ENCODE measurements at regions not wholly inside any gene's neighbourhood (a gene's known extent, or its start where the extent isn't known, plus 50 kb on each side); places are given as distances from the start of the nearest gene placed in this dataset.

GRCh38 chr7:159197066-159197975 lies 52.7 kb upstream of the VIPR2 start:
- TF ChIP-seq CTCF (IDR thresholded peaks at IDR 0.05 in 4 of 5, conservative IDR thresholded peaks at IDR 0.05 in 1 of 5) (no peak), POLR2A (IDR thresholded peaks at IDR 0.05) (no peak)

All from gastrocnemius medialis (tissue), 4 donors.